Endothelial cell of umbilical vein (primary cell): ENCODE measurements at regions not wholly inside any gene's neighbourhood (a gene's known extent, or its start where the extent isn't known, plus 50 kb on each side); places are given as distances from the start of the nearest gene placed in this dataset.

Source experiments
- BruUV-seq: library from RNA; stranded (reverse); fragments of 400-500 nt; replicated peaks from 2 replicates; lab custom pipeline; 2021; lab: Mats Ljungman, UMichigan
- CTCF ChIA-PET: fragments of 300-600, 350-600 bp; sonication (Branson Sonifier 250); formaldehyde crosslinking; loops from one replicate; lab custom pipeline; 2021; ENCODE audit warnings: antibody characterized with exemption, inconsistent platforms; lab: Charles Lee
- POLR2A ChIA-PET: fragments of 300-600, 350-600 bp; sonication (Branson Sonifier 250); formaldehyde crosslinking; loops from one replicate; lab custom pipeline; 2021; ENCODE audit warnings: antibody characterized with exemption, inconsistent platforms; lab: Charles Lee
- DNase-seq: peaks from one replicate; pipeline ENCODE4 v3.0.0-alpha.2; 2011; ENCODE audit warnings: low read depth, low spot score
- FAIRE-seq: peaks from 2 replicates; lab custom pipeline; 2011; peaks lifted over from hg19 to GRCh38; lab: Jason Lieb, UNC
- H2AFZ ChIP-seq: 2 replicates; pipeline ENCODE4 v1.6.0; 2012; ENCODE audit warnings: low read depth, low read length, control low read depth, inconsistent platforms
- H3K27ac ChIP-seq: 2 replicates; pipeline ENCODE4 v1.5.1; 2011; ENCODE audit warnings: low read depth, mild to moderate bottlenecking, control low read depth, low read length, moderate library complexity; ENCODE audit not compliant: insufficient read depth
- H3K27me3 ChIP-seq, 2 experiments: 2 replicates each; pipeline versions ENCODE4 v1.6.0 to v1.6.1; 2011; ENCODE audit warnings: low read length in 2 of 2, mixed read lengths in 1 of 2; ENCODE audit not compliant: control insufficient read depth in 2 of 2, insufficient read depth in 2 of 2
- H3K36me3 ChIP-seq, 2 experiments: 2 replicates in 1 of 2; 3 replicates in 1 of 2; pipeline ENCODE4 v1.5.1; 2011; ENCODE audit warnings: low read length in 2 of 2, mild to moderate bottlenecking in 1 of 2, moderate library complexity in 1 of 2; ENCODE audit not compliant: control insufficient read depth in 2 of 2, insufficient read depth in 2 of 2; ENCODE audit errors: extremely low read depth in 1 of 2
- H3K4me1 ChIP-seq: 3 replicates; pipeline ENCODE4 v1.5.1; 2011; ENCODE audit warnings: mild to moderate bottlenecking, low read length; ENCODE audit not compliant: control insufficient read depth, insufficient read depth; ENCODE audit errors: extremely low read depth
- H3K4me2 ChIP-seq: 2 replicates; pipeline ENCODE4 v1.6.1; 2011; ENCODE audit warnings: low read length, control low read depth, mixed read lengths; ENCODE audit not compliant: insufficient read depth
- H3K4me3 ChIP-seq, 3 experiments: fragments of 200-600 bp in 1 of 3; sonication (generic), shearing (Covaris generic) in 1 of 3; replicated peaks in 1 of 3; 2 replicates each; pipeline ENCODE4 v1.5.1; 2011 to 2016; ENCODE audit warnings: control low read depth in 3 of 3, low read length in 3 of 3, mild to moderate bottlenecking in 2 of 3, inconsistent platforms in 1 of 3, low read depth in 1 of 3, moderate library complexity in 1 of 3; ENCODE audit not compliant: insufficient read depth in 1 of 3
- H3K79me2 ChIP-seq: 2 replicates; pipeline ENCODE4 v1.6.0; 2012; ENCODE audit warnings: low read length, inconsistent platforms; ENCODE audit not compliant: control insufficient read depth, insufficient read depth
- H3K9ac ChIP-seq: replicated peaks from 2 replicates; pipeline ENCODE3; 2011; ENCODE audit warnings: low read length, control low read depth; ENCODE audit not compliant: insufficient read depth; ENCODE audit errors: extremely low read depth
- H3K9me1 ChIP-seq: replicated peaks from 3 replicates; pipeline ENCODE4 v1.6.0; 2011; ENCODE audit warnings: mild to moderate bottlenecking, low read length; ENCODE audit not compliant: control insufficient read depth, insufficient read depth; ENCODE audit errors: extremely low read depth
- H3K9me3 ChIP-seq: replicated peaks from 2 replicates; pipeline ENCODE4 v1.5.1; 2012; ENCODE audit warnings: low read length, inconsistent platforms; ENCODE audit not compliant: control insufficient read depth, insufficient read depth
- H4K20me1 ChIP-seq: replicated peaks from 2 replicates; pipeline ENCODE3; 2011; ENCODE audit warnings: mild to moderate bottlenecking, low read length; ENCODE audit not compliant: control insufficient read depth, insufficient read depth; ENCODE audit errors: extremely low read depth
- CTCF ChIP-seq, 2 donors: IDR thresholded peaks; 1 replicate in 1 of 2; 2 replicates in 1 of 2; pipeline ENCODE4 v1.5.1; 2011; ENCODE audit warnings: low read length in 2 of 2, mild to moderate bottlenecking in 2 of 2, moderate library complexity in 2 of 2, control low read depth in 1 of 2, inconsistent platforms in 1 of 2, low read depth in 1 of 2; ENCODE audit not compliant: insufficient read depth in 1 of 2; ENCODE audit errors: extremely low read depth in 1 of 2
- EZH2 ChIP-seq: IDR thresholded peaks from 2 replicates; pipeline ENCODE4 v1.6.1; 2012; ENCODE audit warnings: borderline replicate concordance, low read depth, mild to moderate bottlenecking, moderate library complexity, low read length, inconsistent platforms; ENCODE audit not compliant: severe bottlenecking
- GATA2 ChIP-seq: IDR thresholded peaks from 2 replicates; pipeline ENCODE4 v1.7.0; 2011; ENCODE audit warnings: low read depth, mild to moderate bottlenecking, moderate library complexity, mixed read lengths, low read length; ENCODE audit not compliant: insufficient read length, insufficient read depth
- MAX ChIP-seq: IDR thresholded peaks from 2 replicates; pipeline ENCODE4 v1.6.1; 2011; ENCODE audit not compliant: insufficient read depth, insufficient read length
- MYC ChIP-seq: IDR thresholded peaks from one replicate; pipeline ENCODE4 v1.6.1; 2011; ENCODE audit warnings: mild to moderate bottlenecking, low read depth, low read length
- POLR2A ChIP-seq: IDR thresholded peaks from 2 replicates; pipeline ENCODE4 v1.6.1; 2012; ENCODE audit warnings: low read depth, mild to moderate bottlenecking, control low read depth, low read length
- dilution Hi-C: fragments of 300-500 bp; cut with MboI; formaldehyde crosslinking; loops from one replicate; pipeline ENCODE4 v1.15.0; 2019; ENCODE audit warnings: low sequenced_read_pairs; ENCODE audit not compliant: extremely low pct_ligation_motif_present
- intact Hi-C: fragments of 100-400 bp; cut with micrococcal nuclease; formaldehyde crosslinking; loops from one replicate; pipeline ENCODE4 v1.10.0; 2022

DNA sequence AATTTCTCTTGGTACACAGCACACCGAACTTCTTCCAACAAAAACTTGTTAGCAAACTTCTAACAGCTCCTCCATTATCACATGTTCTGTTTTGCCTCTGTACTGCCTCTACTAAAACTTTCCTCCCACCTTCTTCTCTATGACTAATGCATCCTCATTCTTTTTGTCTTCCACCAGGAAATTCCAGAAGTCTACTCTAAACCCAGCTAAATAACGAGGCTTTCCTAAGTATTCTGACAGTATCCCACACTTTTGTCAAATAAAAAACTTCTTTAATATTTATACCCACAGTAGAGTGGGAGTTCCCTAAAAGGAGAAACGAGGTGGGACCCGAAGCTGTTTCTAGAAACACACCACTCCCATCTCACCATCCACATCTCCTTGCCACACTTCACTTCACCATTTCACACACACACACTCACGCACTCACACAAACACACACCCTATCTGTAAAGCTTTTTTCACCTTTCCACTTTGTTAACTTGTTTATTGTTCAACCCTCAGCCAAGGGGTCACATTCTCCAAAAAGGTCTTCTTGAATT lies 280.3 kb downstream of the ARAP2 start:
- Histone ChIP-seq H3K4me3 (no peak overlapping the region), H3K36me3 (no peaks in the 10 kb centered on the region), H3K79me2 (no peaks in the 10 kb centered on the region), H2AFZ (no peak overlapping the region), H4K20me1 (no peaks in the 10 kb centered on the region), H3K9me3 (no peaks in the 10 kb centered on the region), H3K4me2 (no peak overlapping the region), H3K9me1 (no peaks in the 10 kb centered on the region), H3K4me1 (no peaks in the 10 kb centered on the region), H3K27ac (no peak overlapping the region), H3K9ac (no peak overlapping the region), H3K27me3 (no peaks in the 10 kb centered on the region)
- DNase-seq, result no peak
- ChIA-PET CTCF (no interaction called here), POLR2A (no interaction called here)
- no peak for FAIRE-seq
- dilution Hi-C loops, result no loop called here
- intact Hi-C loops, result no loop called here
- BruUV-seq, result no TSS peak
- TF ChIP-seq POLR2A, result no peak
- no peak for TF ChIP-seq GATA2
- no peak for TF ChIP-seq EZH2
- no peak for TF ChIP-seq CTCF (IDR thresholded peaks at IDR 0.05; ENCODE audit: extremely low read depth in 1 of 2, insufficient read depth in 1 of 2, low read depth in 1 of 2, low read length in 2 of 2)
- TF ChIP-seq MYC, result no peak
- no peak for TF ChIP-seq MAX
